RWPE1 (cell line): ENCODE measurements at regions not wholly inside any gene's neighbourhood (a gene's known extent, or its start where the extent isn't known, plus 50 kb on each side); places are given as distances from the start of the nearest gene placed in this dataset.

Experiments used
- CTCF ChIA-PET: fragments of 350-600 bp; sonication (Branson Sonifier 250); formaldehyde crosslinking; extraction: SDS; loops from one replicate; lab custom pipeline; 2021; lab: Yijun Ruan, JAX
- POLR2A ChIA-PET: fragments of 400-600 bp; formaldehyde crosslinking; extraction: SDS; loops from one replicate; lab custom pipeline; 2020; ENCODE audit warnings: antibody characterized with exemption; ENCODE audit not compliant: low non-redundant PET; lab: Yijun Ruan, JAX
- DNase-seq: peaks from one replicate; pipeline ENCODE4 v3.0.0; 2012; ENCODE audit warnings: low spot score
- H3K27ac ChIP-seq: fragments of 450-650 bp; 2 replicates; pipeline ENCODE4 v1.5.1; 2017
- TF ChIP-seq, protein P1 (sequence below): fragments of 450-650 bp; conservative IDR thresholded peaks from 2 replicates; pipeline ENCODE4 v1.5.1; 2017; ENCODE audit warnings: low read depth, mild to moderate bottlenecking

- TF ChIP-seq, protein P1, sequence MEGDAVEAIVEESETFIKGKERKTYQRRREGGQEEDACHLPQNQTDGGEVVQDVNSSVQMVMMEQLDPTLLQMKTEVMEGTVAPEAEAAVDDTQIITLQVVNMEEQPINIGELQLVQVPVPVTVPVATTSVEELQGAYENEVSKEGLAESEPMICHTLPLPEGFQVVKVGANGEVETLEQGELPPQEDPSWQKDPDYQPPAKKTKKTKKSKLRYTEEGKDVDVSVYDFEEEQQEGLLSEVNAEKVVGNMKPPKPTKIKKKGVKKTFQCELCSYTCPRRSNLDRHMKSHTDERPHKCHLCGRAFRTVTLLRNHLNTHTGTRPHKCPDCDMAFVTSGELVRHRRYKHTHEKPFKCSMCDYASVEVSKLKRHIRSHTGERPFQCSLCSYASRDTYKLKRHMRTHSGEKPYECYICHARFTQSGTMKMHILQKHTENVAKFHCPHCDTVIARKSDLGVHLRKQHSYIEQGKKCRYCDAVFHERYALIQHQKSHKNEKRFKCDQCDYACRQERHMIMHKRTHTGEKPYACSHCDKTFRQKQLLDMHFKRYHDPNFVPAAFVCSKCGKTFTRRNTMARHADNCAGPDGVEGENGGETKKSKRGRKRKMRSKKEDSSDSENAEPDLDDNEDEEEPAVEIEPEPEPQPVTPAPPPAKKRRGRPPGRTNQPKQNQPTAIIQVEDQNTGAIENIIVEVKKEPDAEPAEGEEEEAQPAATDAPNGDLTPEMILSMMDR = no peak
- ChIA-PET CTCF (interaction anchor here (0.7 to 0.8 kb wide), 2 partner anchors 8 to 11 kb away, joined by 3 to 4 read pairs; no protein-coding TSS in a partner anchor), POLR2A (no interaction called here)
- no peak for DNase-seq
- H3K27ac ChIP-seq = no peak overlapping the region
Observed at GRCh38 chr19:30677702-30678101, 305.5 kb downstream of the ZNF536 start.

DNA sequence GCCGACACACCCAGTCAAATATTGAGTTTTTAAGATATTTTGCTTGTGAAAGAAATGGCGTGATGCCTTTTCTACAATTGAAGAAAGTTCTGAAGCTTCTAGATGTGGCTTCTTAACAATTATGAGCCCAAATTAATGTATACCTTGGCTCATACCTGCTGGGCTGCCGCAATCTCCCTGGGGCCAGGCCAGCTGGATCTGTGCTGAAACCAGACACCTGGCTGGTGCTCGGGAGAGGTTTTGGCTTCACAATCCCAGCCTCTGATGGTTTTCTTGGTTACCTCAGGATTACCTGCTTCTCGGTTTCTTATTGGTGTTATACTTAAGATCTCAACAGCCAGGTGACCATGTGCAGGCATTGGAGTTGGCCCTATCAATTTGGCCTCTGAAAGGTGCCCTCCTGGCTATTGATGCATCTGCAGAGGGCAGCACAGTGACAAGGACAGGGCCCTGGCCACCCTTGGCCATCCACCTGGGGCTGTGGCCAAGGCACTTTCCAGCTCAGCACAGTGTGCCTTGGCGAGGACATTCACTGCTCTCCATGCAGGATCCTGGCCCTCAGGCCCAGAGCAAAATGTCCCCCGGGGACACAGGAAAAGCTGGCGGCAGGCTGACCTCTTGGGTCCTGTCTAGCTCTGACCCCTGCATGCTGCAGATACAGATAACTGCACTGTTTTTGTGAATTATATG lies 305.0 kb downstream of the ZNF536 start:
- TF ChIP-seq, protein P1 = no peak
- ChIA-PET POLR2A (no interaction called here), CTCF (interaction anchor here (0.7 kb wide), 1 partner anchor 11 kb away, joined by 3 read pairs; no protein-coding TSS in a partner anchor)
- no peak overlapping the region for H3K27ac ChIP-seq
- no peak for DNase-seq

- ChIA-PET POLR2A (no interaction called here), CTCF (interaction anchor here (0.8 kb wide), 1 partner anchor 8 kb away, joined by 5 read pairs; no protein-coding TSS in a partner anchor)
- DNase-seq = no peak
- H3K27ac ChIP-seq = no peak overlapping the region
- TF ChIP-seq, protein P1 = no peak
Observed at GRCh38 chr19:30675086-30675485, 302.9 kb downstream of the ZNF536 start.

DNA sequence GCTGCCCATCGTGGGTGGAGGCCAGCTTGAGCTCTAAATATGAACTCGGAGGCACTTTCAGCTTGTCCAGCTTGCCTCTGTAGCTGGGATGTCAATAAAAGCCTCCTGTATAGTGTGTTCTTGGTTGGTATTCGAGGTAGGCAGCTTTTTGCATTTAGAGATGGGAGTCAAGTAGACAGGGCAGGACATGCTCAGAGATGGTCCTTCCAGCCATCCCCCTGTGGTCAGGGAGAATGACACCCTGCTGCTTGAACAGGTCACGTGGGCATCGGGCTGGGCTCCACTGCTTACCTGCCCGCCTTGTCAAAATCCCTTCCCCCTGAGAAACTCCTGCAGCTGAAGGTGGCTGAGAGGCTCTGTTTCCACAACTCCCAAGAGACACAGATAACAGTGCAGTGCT lies 302.5 kb downstream of the ZNF536 start:
- TF ChIP-seq, protein P1 = no peak
- POLR2A ChIA-PET = no interaction called here
- no peak for DNase-seq
- H3K27ac ChIP-seq = no peak overlapping the region
- CTCF ChIA-PET = interaction anchor here (0.8 kb wide), 1 partner anchor 8 kb away, joined by 5 read pairs; no protein-coding TSS in a partner anchor

GRCh38 chr19:30673336-30673735 lies 301.2 kb downstream of the ZNF536 start:
- ChIA-PET CTCF (interaction anchor here (0.6 to 0.7 kb wide), 2 partner anchors 9 to 441 kb away, joined by 3 read pairs; no protein-coding TSS in a partner anchor), POLR2A (no interaction called here)
- no peak overlapping the region for H3K27ac ChIP-seq
- DNase-seq = no peak
- TF ChIP-seq, protein P1 = no peak

DNA sequence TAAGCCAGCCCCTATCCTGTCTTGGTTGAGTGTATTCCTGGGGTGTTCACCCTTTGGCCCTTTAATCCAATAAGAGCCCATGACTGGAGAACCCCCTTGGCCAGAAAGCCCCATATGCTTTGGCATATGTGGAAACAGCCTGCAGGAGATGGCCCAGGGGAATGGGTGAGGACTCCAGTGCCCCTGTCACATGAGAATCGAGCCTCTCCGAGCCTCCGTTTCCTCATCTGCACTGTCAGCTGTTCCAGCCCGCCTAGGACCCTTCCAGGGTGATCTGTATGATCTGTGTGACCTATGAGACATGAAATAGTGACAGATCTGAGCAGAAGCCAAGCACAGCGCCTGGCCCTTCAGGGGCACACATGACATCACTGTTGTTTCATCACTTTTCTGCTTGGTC lies 300.7 kb downstream of the ZNF536 start:
- TF ChIP-seq, protein P1 = no peak
- POLR2A ChIA-PET = no interaction called here
- CTCF ChIA-PET = no interaction called here
- H3K27ac ChIP-seq = no peak overlapping the region
- no peak for DNase-seq
